Neural progenitor cell (in vitro differentiated cells): ENCODE measurements at regions not wholly inside any gene's neighbourhood (a gene's known extent, or its start where the extent isn't known, plus 50 kb on each side); places are given as distances from the start of the nearest gene placed in this dataset.

Experiments
- EZH2 ChIP-seq: fragments of 200-600 bp; sonication (generic); IDR thresholded peaks from 2 replicates; pipeline ENCODE4 v1.6.1; 2017; ENCODE audit warnings: antibody characterized with exemption, mild to moderate bottlenecking, moderate library complexity
- TF ChIP-seq, protein P1 (sequence below): fragments of 200-600 bp; sonication (generic); IDR thresholded peaks from 2 replicates; pipeline ENCODE4 v1.5.1; 2017; ENCODE audit warnings: antibody characterized with exemption, mild to moderate bottlenecking

DNA sequence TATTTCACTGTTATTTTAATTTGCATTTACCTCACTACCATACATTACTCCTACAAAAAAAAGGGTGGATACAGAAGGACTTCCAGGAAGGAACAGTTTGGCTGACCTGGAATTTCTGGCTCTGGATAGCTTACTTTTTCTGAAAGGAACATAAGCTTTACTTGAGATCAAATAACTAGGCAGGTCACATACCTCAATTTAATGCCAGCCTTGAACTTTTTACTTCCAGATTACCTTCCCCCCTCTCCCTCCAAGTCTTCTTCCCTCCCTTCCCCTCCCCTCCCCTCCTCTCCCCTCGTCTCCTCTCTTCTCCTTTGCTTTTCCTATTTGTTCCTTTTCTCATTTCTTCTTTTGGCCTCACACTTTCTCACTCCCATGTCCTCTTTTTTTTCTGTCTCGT, 659.2 kb upstream of the AADAT start:
- TF ChIP-seq, protein P1, sequence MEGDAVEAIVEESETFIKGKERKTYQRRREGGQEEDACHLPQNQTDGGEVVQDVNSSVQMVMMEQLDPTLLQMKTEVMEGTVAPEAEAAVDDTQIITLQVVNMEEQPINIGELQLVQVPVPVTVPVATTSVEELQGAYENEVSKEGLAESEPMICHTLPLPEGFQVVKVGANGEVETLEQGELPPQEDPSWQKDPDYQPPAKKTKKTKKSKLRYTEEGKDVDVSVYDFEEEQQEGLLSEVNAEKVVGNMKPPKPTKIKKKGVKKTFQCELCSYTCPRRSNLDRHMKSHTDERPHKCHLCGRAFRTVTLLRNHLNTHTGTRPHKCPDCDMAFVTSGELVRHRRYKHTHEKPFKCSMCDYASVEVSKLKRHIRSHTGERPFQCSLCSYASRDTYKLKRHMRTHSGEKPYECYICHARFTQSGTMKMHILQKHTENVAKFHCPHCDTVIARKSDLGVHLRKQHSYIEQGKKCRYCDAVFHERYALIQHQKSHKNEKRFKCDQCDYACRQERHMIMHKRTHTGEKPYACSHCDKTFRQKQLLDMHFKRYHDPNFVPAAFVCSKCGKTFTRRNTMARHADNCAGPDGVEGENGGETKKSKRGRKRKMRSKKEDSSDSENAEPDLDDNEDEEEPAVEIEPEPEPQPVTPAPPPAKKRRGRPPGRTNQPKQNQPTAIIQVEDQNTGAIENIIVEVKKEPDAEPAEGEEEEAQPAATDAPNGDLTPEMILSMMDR, result no peak
- no peak for TF ChIP-seq EZH2
